IPS-15b (cell line): ENCODE measurements at regions not wholly inside any gene's neighbourhood (a gene's known extent, or its start where the extent isn't known, plus 50 kb on each side); places are given as distances from the start of the nearest gene placed in this dataset.

Experiments
- H3K27me3 ChIP-seq: one replicate; pipeline ENCODE4 v1.6.1; 2013; ENCODE audit warnings: low read length; ENCODE audit not compliant: control insufficient read depth, insufficient read depth
- H3K36me3 ChIP-seq: one replicate; pipeline ENCODE4 v1.6.1; 2013; ENCODE audit warnings: low read length; ENCODE audit not compliant: control insufficient read depth, insufficient read depth
- H3K4me1 ChIP-seq: one replicate; pipeline ENCODE4 v1.6.1; 2013; ENCODE audit warnings: mild to moderate bottlenecking, low read length; ENCODE audit not compliant: control insufficient read depth, insufficient read depth
- H3K4me3 ChIP-seq: one replicate; pipeline ENCODE4 v1.5.1; 2013; ENCODE audit warnings: low read depth, low read length
- H3K9ac ChIP-seq: one replicate; pipeline ENCODE4 v1.6.1; 2013; ENCODE audit warnings: low read depth, mild to moderate bottlenecking, low read length
- H3K9me3 ChIP-seq: one replicate; pipeline ENCODE4 v1.6.1; 2013; ENCODE audit warnings: mild to moderate bottlenecking, low read length; ENCODE audit not compliant: control insufficient read depth, insufficient read depth

DNA sequence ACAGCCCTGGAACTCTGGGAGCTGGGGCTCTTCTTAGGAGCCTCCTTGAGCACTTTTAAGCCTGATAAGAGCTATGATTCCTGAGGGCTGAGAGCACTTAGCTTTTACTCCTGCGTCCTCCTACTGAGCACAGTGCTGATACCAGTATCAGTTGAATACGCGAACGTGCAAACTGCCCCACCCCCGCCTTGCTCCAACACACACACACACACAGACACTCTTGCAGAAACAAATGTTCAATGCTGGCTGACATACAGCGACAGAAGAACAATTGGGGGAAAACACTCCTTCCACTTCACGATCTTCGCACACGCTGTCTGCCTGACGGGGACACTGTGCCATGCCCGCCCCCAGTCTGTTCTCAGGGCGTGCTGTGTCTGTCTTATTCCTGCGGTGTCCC lies 57.2 kb upstream of the DLK1 start:
- Histone ChIP-seq H3K9ac (no peak overlapping the region), H3K4me3 (no peak overlapping the region), H3K27me3 (peaks cover 11% of the 10 kb centered on the region), H3K4me1 (no peaks in the 10 kb centered on the region), H3K9me3 (no peaks in the 10 kb centered on the region), H3K36me3 (no peaks in the 10 kb centered on the region)

DNA sequence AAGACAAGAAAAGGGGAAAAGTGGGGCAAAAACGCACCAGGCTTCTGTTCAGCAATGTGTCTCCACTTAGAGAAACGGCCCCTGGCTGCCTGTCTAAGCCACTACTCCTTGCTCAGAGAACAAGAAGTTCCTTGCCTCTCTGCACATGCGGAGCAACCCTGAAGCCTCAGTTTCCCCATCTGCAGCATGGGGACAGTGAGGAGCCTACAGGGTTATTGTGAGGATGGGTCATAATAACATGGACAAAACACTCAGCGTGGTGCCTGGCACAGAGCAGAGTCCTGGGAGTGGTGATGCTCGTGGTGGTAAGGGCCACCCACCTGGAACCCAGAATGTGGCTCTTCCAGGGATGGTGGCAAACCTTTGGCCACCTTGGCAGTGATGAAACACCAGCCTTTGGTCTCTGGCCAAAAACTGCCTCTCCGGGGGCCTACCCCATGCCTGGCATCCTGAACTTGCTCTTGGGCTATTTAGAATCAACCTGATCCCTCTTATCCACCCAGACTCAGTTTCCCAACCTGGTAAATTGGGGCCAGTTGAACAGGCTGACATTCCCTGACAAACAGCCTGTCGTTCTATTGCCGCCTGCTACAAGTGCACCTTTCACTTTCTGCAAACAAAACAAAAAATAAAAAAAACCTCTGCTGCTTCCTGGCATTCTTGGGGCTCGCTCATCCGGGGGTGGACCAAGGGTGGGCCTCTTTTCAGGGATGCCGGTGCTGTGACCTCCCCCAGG lies 56.5 kb upstream of the DLK1 start:
- H3K4me1 ChIP-seq: no peaks in the 10 kb centered on the region

DNA sequence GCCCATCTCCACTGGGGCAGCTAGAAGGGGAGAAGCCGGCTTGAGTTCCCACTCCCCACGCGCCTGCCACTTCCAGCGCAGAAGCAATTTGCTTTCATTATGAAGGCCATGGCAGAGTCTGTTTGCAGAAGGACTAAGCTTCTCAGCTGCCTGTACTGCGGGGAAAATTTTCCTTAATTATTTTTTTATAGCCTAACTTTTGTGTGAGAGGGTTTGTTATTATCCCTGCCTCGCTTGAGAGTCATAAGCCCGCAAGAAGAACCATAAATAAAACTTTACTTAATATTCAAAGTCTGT lies 56.0 kb upstream of the DLK1 start:
- Histone ChIP-seq H3K4me3 (no peak overlapping the region), H3K36me3 (no peaks in the 10 kb centered on the region), H3K9ac (no peak overlapping the region), H3K27me3 (peaks cover 11% of the 10 kb centered on the region), H3K9me3 (no peaks in the 10 kb centered on the region), H3K4me1 (no peaks in the 10 kb centered on the region)

More for the DNA sequence above, 56.5 kb upstream of the DLK1 start:
- Histone ChIP-seq H3K36me3 (no peaks in the 10 kb centered on the region), H3K9me3 (no peaks in the 10 kb centered on the region), H3K9ac (no peak overlapping the region), H3K27me3 (peaks cover 11% of the 10 kb centered on the region), H3K4me3 (no peak overlapping the region)

GRCh38 chr14:100671386-100671901 lies 55.2 kb upstream of the DLK1 start:
- H3K9me3 ChIP-seq: no peaks in the 10 kb centered on the region
- H3K4me1 ChIP-seq: no peaks in the 10 kb centered on the region
- no peak overlapping the region for H3K9ac ChIP-seq
- H3K36me3 ChIP-seq: no peaks in the 10 kb centered on the region
- no peak overlapping the region for H3K4me3 ChIP-seq
- H3K27me3 ChIP-seq: peaks cover 11% of the 10 kb centered on the region

GRCh38 chr14:100671906-100672305 lies 54.8 kb upstream of the DLK1 start:
- Histone ChIP-seq H3K36me3 (no peaks in the 10 kb centered on the region), H3K27me3 (peaks cover 11% of the 10 kb centered on the region), H3K9me3 (no peaks in the 10 kb centered on the region), H3K9ac (no peak overlapping the region), H3K4me1 (no peaks in the 10 kb centered on the region), H3K4me3 (no peak overlapping the region)

DNA sequence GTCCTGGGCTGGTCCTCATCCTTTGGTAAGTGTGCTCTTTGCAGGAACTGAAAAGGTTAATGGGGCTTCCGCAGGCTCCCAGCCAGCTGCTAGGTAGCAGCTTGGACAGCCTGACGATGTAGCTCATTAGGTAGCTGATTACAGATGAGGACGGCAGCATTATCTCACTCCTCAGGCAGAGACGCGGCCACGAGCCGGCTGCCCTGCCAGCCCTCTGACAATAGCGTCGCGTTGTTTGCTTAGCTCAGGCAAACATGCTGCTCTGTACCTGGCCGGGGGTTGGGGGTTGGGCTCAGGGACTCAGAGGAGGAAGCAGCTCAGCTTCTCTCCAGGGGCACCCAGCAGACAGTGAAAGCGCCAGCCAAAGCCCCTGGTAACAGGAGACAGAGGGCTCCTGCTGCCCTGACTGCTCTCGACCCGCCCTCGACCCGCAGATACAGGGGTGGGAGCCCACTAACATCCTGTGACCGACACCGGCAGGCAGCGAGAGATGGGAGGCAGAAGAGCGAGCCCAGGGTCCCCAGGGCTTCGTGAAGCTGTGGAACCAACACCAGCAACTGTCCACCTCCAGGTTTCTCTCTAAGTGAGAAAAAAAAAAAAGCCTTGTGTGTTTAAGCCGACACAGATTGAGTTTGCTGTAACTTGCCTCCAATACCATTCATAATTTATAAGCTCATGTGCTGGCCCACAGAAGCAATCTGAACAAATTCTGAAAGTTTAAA lies 53.4 kb upstream of the DLK1 start:
- Histone ChIP-seq H3K27me3 (peaks cover 11% of the 10 kb centered on the region), H3K9ac (no peak overlapping the region), H3K36me3 (no peaks in the 10 kb centered on the region), H3K9me3 (no peaks in the 10 kb centered on the region), H3K4me1 (no peaks in the 10 kb centered on the region), H3K4me3 (no peak overlapping the region)

DNA sequence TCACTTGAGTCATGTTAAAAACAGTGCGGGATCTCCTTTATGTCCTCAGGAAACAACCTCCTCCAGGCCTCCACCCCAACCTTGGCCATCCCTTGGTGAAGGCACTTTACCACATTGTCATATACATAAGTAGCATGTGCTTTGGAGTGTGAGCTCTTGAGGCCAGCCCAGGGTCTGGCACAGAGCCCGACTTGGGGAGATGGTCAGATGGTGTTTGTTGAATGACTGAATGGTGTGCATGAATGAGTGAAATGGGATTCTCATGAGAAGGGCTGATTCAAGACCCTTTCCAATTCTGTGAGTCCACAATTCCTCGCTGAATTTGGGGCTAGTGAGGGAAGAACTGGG lies 52.9 kb upstream of the DLK1 start:
- Histone ChIP-seq H3K27me3 (peaks cover 11% of the 10 kb centered on the region), H3K4me3 (no peak overlapping the region), H3K4me1 (no peaks in the 10 kb centered on the region), H3K9me3 (no peaks in the 10 kb centered on the region), H3K9ac (no peak overlapping the region), H3K36me3 (no peaks in the 10 kb centered on the region)

- Histone ChIP-seq H3K9ac (no peak overlapping the region), H3K36me3 (no peaks in the 10 kb centered on the region), H3K4me1 (no peaks in the 10 kb centered on the region), H3K27me3 (peaks cover 11% of the 10 kb centered on the region), H3K9me3 (no peaks in the 10 kb centered on the region), H3K4me3 (no peak overlapping the region)
Measured at GRCh38 chr14:100674428-100674827, 52.3 kb upstream of the DLK1 start.

DNA sequence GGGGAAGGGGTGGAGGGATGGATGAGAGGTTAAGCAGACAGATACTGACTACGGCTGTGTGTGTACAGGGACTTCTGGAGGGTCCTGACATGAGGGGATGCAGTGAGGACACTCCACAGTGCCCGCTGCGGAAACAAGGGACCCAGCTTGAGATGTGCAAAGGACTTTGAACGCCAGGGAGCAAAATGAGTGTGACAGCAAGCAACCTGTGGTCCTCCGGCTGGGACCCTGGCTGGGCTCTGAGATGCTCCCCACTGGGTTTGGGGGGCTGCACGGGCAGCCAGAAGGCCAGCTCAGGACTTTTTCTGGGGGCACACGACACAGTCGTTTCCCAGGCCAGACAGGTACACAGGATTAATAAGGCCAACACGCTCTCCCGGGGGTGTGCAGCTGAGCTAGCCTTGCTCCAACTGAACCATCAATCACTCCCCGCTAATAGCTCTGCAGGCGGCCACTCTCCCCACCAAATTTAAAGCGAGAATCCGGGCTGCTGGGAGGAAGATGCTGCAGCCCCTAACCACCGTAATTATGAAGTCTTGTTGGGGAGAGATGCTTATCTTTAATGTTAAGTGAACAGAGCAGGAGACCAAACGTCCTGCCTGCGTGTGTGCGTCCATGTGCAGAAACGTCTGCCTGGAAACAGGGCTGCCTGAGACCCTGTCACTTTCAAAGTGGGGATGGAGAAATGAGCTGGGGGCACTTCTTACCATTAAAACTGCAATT lies 51.6 kb upstream of the DLK1 start:
- no peak overlapping the region for H3K4me3 ChIP-seq

DNA sequence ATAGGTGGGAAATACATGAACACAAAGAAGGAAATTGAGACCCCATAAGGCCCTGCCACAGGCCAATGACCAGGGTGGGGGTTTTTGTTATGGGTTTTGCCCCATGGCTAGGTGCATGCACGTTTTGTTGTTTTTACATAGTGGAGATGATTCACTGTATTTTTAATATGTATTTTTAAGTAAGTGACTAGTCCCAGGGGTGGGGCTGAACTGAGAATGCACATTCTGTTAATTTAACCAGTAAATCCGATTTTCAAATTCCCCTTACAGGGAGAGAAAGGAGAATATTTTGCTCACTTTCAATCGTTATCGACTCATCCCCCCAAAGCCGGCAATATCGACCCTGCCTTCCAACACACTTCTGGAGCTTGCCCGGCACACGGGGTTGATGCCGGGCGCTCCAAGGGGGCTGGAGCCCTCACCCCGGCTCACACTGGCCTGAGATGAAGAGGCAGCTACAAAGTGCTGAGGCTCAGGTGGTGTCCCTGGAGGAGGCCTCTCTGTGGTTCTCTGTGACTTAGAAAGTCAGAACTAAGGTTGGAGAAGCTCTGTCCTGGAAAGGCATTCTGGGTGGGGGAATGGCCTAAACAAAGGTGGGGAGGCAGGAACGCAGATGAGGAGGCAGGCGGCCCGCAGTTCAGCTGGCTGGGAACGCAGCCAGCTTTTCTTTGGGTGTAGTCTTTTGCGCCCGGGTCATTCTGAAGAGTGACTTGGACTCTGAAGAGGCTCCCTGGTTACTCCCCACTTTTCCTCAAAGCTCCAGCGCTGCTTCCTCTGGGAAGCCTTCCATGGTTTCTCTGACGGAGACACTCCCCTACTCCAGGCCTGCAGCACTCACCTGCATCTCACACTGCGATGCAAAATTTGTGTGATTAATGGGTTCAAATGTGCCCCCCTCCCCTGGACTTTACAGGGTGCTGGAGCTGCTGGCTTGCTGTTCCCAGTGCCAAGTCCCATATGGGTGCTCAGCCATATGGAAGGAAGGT lies 50.7 kb upstream of the DLK1 start:
- Histone ChIP-seq H3K9ac (no peak overlapping the region), H3K4me3 (no peak overlapping the region), H3K36me3 (no peaks in the 10 kb centered on the region), H3K27me3 (peaks cover 11% of the 10 kb centered on the region), H3K9me3 (no peaks in the 10 kb centered on the region), H3K4me1 (no peaks in the 10 kb centered on the region)

More for the DNA sequence above, 51.6 kb upstream of the DLK1 start:
- H3K9ac ChIP-seq: no peak overlapping the region
- peaks cover 11% of the 10 kb centered on the region for H3K27me3 ChIP-seq
- no peaks in the 10 kb centered on the region for H3K4me1 ChIP-seq
- H3K36me3 ChIP-seq: no peaks in the 10 kb centered on the region
- no peaks in the 10 kb centered on the region for H3K9me3 ChIP-seq
